ENCODE measurements at regions not wholly inside any gene's neighbourhood (a gene's known extent, or its start where the extent isn't known, plus 50 kb on each side); places are given as distances from the start of the nearest gene placed in this dataset.

GRCh38 chr18:65346086-65346485 lies 404.7 kb upstream of the CDH7 start:
- no peak for DNase-seq (ENCODE audit: extremely low spot score, insufficient read length, low read depth)
- FAIRE-seq, result no peak

GRCh38 chr18:65343571-65343970 lies 407.2 kb upstream of the CDH7 start:
- no peak for DNase-seq (ENCODE audit: extremely low spot score, insufficient read length, low read depth)
- no peak for FAIRE-seq

GRCh38 chr18:65336411-65336810 lies 414.4 kb upstream of the CDH7 start:
- DNase-seq (ENCODE audit: extremely low spot score, insufficient read length, low read depth), result no peak

GRCh38 chr18:65329010-65329409 lies 421.8 kb upstream of the CDH7 start:
- no peak for DNase-seq (ENCODE audit: extremely low spot score, insufficient read length, low read depth)
- no peak for FAIRE-seq

More at GRCh38 chr18:65336411-65336810, 414.4 kb upstream of the CDH7 start:
- FAIRE-seq, result no peak

GRCh38 chr18:65326805-65327204 lies 424.0 kb upstream of the CDH7 start:
- FAIRE-seq (no peak), DNase-seq (ENCODE audit: extremely low spot score, insufficient read length, low read depth) (no peak)

GRCh38 chr18:65322895-65323294 lies 427.9 kb upstream of the CDH7 start:
- DNase-seq (ENCODE audit: extremely low spot score, insufficient read length, low read depth), result no peak
- no peak for FAIRE-seq

GRCh38 chr18:65298422-65298821 lies 452.4 kb upstream of the CDH7 start:
- no peak for FAIRE-seq
- DNase-seq (ENCODE audit: extremely low spot score, insufficient read length, low read depth), result no peak

- DNase-seq (ENCODE audit: extremely low spot score, insufficient read length, low read depth) (no peak), FAIRE-seq (no peak)
Measured at GRCh38 chr18:65288908-65289307, 461.9 kb upstream of the CDH7 start.

- FAIRE-seq, result no peak
Measured at GRCh38 chr18:65287652-65288051, 463.2 kb upstream of the CDH7 start.

GRCh38 chr18:65282096-65282495 lies 468.7 kb upstream of the CDH7 start:
- DNase-seq (ENCODE audit: extremely low spot score, insufficient read length, low read depth) (no peak), FAIRE-seq (no peak)

More at GRCh38 chr18:65287652-65288051, 463.2 kb upstream of the CDH7 start:
- no peak for DNase-seq (ENCODE audit: extremely low spot score, insufficient read length, low read depth)

- FAIRE-seq (no peak), DNase-seq (ENCODE audit: extremely low spot score, insufficient read length, low read depth) (no peak)
Measured at GRCh38 chr18:65279668-65280305, 471.0 kb upstream of the CDH7 start.

- DNase-seq (ENCODE audit: extremely low spot score, insufficient read length, low read depth) (no peak), FAIRE-seq (no peak)
Measured at GRCh38 chr18:65278939-65279667, 471.7 kb upstream of the CDH7 start.

- DNase-seq (ENCODE audit: extremely low spot score, insufficient read length, low read depth) (no peak), FAIRE-seq (no peak)
Measured at GRCh38 chr18:65269375-65269774, 481.4 kb upstream of the CDH7 start.

- DNase-seq (ENCODE audit: extremely low spot score, insufficient read length, low read depth), result no peak
- FAIRE-seq, result no peak
Measured at GRCh38 chr18:65265761-65266160, 485.1 kb upstream of the CDH7 start.

GRCh38 chr18:65260030-65260429 lies 490.8 kb upstream of the CDH7 start:
- FAIRE-seq, result no peak
- no peak for DNase-seq (ENCODE audit: extremely low spot score, insufficient read length, low read depth)

GRCh38 chr18:65259403-65259802 lies 491.4 kb upstream of the CDH7 start:
- DNase-seq (ENCODE audit: extremely low spot score, insufficient read length, low read depth), result no peak
- FAIRE-seq, result no peak

- DNase-seq (ENCODE audit: extremely low spot score, insufficient read length, low read depth) (no peak), FAIRE-seq (no peak)
Measured at GRCh38 chr18:65257149-65257548, 493.7 kb upstream of the CDH7 start.

GRCh38 chr18:65255417-65255816 lies 495.4 kb upstream of the CDH7 start:
- DNase-seq (ENCODE audit: extremely low spot score, insufficient read length, low read depth) (no peak), FAIRE-seq (no peak)

- DNase-seq (ENCODE audit: extremely low spot score, insufficient read length, low read depth) (no peak), FAIRE-seq (no peak)
Measured at GRCh38 chr18:65239787-65240186, 511.0 kb upstream of the CDH7 start.

GRCh38 chr18:65235966-65236624 lies 514.7 kb upstream of the CDH7 start:
- DNase-seq (ENCODE audit: extremely low spot score, insufficient read length, low read depth) (no peak), FAIRE-seq (no peak)

GRCh38 chr18:65230311-65230710 lies 520.5 kb upstream of the CDH7 start:
- FAIRE-seq (no peak), DNase-seq (ENCODE audit: extremely low spot score, insufficient read length, low read depth) (no peak)

Data from GM18507 (cell line).